ENCODE measurements at regions not wholly inside any gene's neighbourhood (a gene's known extent, or its start where the extent isn't known, plus 50 kb on each side); places are given as distances from the start of the nearest gene placed in this dataset.
A peak's percentile ranks its signal among the peaks of the same experiment; 100 is the strongest.

DNA sequence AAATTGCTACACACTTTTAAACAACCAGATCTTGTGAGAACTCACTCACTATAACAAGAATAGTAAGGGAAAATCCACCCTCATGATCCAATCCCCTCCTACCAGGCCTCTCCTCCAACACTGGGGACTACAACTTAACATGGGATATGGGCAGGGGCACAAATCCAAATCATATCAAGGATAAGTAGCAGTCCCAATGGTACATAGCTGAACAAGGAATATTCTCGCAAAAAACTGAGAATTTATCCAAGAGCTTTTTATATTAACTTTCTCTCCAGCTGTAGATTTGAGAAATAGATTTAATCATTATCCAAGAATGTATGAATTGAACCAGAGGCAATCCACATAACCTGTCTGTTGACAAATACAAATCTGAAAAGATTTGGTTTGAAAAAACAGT, 185.2 kb downstream of the TMTC3 start:
- no peak overlapping the region for H3K4me3 ChIP-seq (ENCODE audit: low read length)
- DNase-seq (ENCODE audit: low read depth), result no peak
- TF ChIP-seq, protein P1, sequence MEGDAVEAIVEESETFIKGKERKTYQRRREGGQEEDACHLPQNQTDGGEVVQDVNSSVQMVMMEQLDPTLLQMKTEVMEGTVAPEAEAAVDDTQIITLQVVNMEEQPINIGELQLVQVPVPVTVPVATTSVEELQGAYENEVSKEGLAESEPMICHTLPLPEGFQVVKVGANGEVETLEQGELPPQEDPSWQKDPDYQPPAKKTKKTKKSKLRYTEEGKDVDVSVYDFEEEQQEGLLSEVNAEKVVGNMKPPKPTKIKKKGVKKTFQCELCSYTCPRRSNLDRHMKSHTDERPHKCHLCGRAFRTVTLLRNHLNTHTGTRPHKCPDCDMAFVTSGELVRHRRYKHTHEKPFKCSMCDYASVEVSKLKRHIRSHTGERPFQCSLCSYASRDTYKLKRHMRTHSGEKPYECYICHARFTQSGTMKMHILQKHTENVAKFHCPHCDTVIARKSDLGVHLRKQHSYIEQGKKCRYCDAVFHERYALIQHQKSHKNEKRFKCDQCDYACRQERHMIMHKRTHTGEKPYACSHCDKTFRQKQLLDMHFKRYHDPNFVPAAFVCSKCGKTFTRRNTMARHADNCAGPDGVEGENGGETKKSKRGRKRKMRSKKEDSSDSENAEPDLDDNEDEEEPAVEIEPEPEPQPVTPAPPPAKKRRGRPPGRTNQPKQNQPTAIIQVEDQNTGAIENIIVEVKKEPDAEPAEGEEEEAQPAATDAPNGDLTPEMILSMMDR (conservative IDR thresholded peaks at IDR 0.05; ENCODE audit: low read length), result no peak

- no peak overlapping the region for H3K4me3 ChIP-seq (ENCODE audit: low read length)
- TF ChIP-seq, protein P1 (conservative IDR thresholded peaks at IDR 0.05; ENCODE audit: low read length), result no peak
- DNase-seq (ENCODE audit: low read depth), result no peak
Observed at GRCh38 chr12:88328090-88328489, 186.0 kb downstream of the TMTC3 start.

GRCh38 chr12:88329833-88330232, 187.7 kb downstream of the TMTC3 start:
- DNase-seq (ENCODE audit: low read depth), result no peak
- TF ChIP-seq, protein P1 (conservative IDR thresholded peaks at IDR 0.05; ENCODE audit: low read length), result no peak
- no peak overlapping the region for H3K4me3 ChIP-seq (ENCODE audit: low read length)

GRCh38 chr12:88334271-88334670, 192.2 kb downstream of the TMTC3 start:
- TF ChIP-seq, protein P1 (conservative IDR thresholded peaks at IDR 0.05; ENCODE audit: low read length), result no peak
- no peak overlapping the region for H3K4me3 ChIP-seq (ENCODE audit: low read length)
- DNase-seq (ENCODE audit: low read depth), result no peak

GRCh38 chr12:88336076-88336739, 194.1 kb downstream of the TMTC3 start:
- TF ChIP-seq, protein P1 (conservative IDR thresholded peaks at IDR 0.05; ENCODE audit: low read length), result no peak
- no peak overlapping the region for H3K4me3 ChIP-seq (ENCODE audit: low read length)
- peak; percentile 48 for DNase-seq (ENCODE audit: low read depth)

DNA sequence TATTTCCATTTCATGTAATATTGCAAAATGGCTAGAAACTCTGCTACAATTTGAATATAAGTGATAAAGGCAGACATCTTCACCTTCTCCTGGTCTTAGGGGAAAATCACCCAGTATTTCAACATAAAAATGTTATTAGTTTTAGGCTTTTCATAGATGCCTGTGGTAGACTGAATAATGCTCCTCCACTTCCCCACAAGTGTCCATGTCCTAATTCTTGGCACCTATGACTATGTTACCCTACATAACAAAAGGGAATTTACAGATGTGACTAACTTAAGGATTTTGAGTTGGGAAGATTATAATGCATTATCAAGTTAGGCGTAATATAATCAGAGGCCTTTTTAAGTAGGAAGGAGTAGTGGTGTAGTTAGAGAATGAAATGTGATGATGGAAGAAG, 196.4 kb downstream of the TMTC3 start:
- H3K4me3 ChIP-seq (ENCODE audit: low read length), result no peak overlapping the region
- TF ChIP-seq, protein P1 (conservative IDR thresholded peaks at IDR 0.05; ENCODE audit: low read length), result no peak
- DNase-seq (ENCODE audit: low read depth), result peak; percentile 54

GRCh38 chr12:88339254-88339949, 197.3 kb downstream of the TMTC3 start:
- no peak overlapping the region for H3K4me3 ChIP-seq (ENCODE audit: low read length)
- TF ChIP-seq, protein P1 (conservative IDR thresholded peaks at IDR 0.05; ENCODE audit: low read length), result no peak
- DNase-seq (ENCODE audit: low read depth), result peak; percentile 77
